ENCODE measurements at regions not wholly inside any gene's neighbourhood (a gene's known extent, or its start where the extent isn't known, plus 50 kb on each side); places are given as distances from the start of the nearest gene placed in this dataset.

DNA sequence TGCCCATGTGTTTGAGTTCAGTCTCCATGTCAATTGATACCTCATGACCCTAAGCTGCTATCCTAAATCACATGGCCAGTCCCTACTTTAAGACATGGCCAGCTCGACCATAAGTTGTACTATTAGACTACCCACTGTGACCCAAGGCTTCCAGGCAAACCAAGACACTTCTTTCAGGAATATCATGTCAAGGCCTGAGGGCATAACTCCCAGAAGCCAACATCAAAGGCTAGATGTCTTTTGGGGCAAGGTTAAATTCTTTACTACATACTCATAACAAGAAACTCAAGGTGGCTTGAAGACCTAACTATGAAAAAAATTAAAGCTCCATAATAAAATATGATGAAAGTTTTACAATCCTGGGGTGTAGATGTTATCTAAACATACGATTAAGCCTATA is 192.9 kb upstream of the PRNP start:
- Histone ChIP-seq H3K4me3 (no peak overlapping the region), H3K36me3 (no peaks in the 10 kb centered on the region), H3K27me3 (no peaks in the 10 kb centered on the region), H3K27ac (no peak overlapping the region), H3K9me3 (no peaks in the 10 kb centered on the region), H3K4me1 (no peaks in the 10 kb centered on the region)
- intact Hi-C loops (cut with DNase I; ENCODE audit: low total_unique reads) (no loop called here), in situ Hi-C loops (cut with MboI; ENCODE audit: low sequenced_read_pairs in 4 of 4) (no loop called here)
- TF ChIP-seq, protein P1, sequence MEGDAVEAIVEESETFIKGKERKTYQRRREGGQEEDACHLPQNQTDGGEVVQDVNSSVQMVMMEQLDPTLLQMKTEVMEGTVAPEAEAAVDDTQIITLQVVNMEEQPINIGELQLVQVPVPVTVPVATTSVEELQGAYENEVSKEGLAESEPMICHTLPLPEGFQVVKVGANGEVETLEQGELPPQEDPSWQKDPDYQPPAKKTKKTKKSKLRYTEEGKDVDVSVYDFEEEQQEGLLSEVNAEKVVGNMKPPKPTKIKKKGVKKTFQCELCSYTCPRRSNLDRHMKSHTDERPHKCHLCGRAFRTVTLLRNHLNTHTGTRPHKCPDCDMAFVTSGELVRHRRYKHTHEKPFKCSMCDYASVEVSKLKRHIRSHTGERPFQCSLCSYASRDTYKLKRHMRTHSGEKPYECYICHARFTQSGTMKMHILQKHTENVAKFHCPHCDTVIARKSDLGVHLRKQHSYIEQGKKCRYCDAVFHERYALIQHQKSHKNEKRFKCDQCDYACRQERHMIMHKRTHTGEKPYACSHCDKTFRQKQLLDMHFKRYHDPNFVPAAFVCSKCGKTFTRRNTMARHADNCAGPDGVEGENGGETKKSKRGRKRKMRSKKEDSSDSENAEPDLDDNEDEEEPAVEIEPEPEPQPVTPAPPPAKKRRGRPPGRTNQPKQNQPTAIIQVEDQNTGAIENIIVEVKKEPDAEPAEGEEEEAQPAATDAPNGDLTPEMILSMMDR (IDR thresholded peaks at IDR 0.05 in 4 of 5, conservative IDR thresholded peaks at IDR 0.05 in 1 of 5): no peak
- no peak for TF ChIP-seq POLR2A (IDR thresholded peaks at IDR 0.05)
- no peak for ATAC-seq
- DNase-seq: no peak

DNA sequence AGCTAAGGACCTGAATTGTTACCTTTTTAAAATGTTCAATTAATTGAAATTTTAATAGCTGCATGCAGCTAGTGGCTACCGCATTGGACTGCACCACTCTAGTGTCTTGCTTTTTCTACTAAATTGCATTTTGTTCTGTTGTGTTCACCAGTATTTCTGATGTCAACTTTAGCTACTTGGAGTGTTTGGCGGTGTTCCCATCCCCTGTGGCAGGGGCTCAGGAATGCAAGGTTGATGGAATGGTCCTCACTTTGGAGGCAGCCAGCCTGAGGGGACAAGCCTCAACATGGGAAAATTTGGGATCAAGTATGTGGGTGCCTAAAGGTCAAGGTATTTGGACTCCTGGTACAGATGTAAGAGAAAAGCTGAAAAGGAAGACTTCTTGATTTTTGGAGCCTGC is 194.6 kb upstream of the PRNP start:
- Histone ChIP-seq H3K4me3 (no peak overlapping the region), H3K36me3 (no peaks in the 10 kb centered on the region), H3K9me3 (no peaks in the 10 kb centered on the region), H3K27me3 (no peaks in the 10 kb centered on the region), H3K4me1 (no peaks in the 10 kb centered on the region), H3K27ac (no peak overlapping the region)
- TF ChIP-seq POLR2A (IDR thresholded peaks at IDR 0.05): no peak
- TF ChIP-seq, protein P1 (IDR thresholded peaks at IDR 0.05 in 4 of 5, conservative IDR thresholded peaks at IDR 0.05 in 1 of 5): no peak
- intact Hi-C loops (cut with DNase I; ENCODE audit: low total_unique reads) (no loop called here), in situ Hi-C loops (cut with MboI; ENCODE audit: low sequenced_read_pairs in 4 of 4) (no loop called here)
- DNase-seq: no peak
- ATAC-seq: no peak

DNA sequence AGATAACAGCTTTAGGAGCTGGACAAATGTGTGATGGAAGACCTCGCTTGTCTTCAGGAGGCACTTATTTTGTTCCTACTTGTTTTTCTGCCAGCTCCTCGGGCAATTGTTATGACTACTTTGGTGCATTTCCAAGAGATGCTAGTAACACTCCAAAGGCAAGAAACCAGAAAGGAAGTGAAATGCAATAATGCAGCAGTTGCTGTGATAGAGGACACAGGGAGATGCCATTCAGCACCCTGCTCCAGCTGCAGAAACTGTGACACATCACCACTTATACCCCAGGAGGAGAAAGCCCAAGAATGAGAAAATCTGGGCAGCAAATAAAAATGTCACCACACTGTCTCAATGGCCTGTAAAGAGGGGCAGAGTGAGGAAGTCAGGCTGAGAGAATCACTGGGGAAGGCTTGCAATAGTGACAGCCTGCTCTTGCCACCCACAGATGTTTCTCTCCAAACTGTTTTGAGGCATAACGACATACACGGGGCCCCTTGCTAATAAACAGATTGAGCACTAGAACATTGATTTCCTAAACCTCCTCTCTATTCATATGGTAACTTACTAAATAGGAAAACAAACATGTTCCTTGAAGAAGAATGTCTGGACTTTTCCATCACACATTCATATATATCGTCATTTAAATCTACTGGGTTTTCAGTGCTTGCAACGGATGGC is 195.5 kb upstream of the PRNP start:
- Histone ChIP-seq H3K27me3 (no peaks in the 10 kb centered on the region), H3K9me3 (no peaks in the 10 kb centered on the region), H3K4me3 (no peak overlapping the region), H3K27ac (no peak overlapping the region), H3K36me3 (no peaks in the 10 kb centered on the region), H3K4me1 (no peaks in the 10 kb centered on the region)
- intact Hi-C loops (cut with DNase I; ENCODE audit: low total_unique reads): no loop called here
- TF ChIP-seq POLR2A (IDR thresholded peaks at IDR 0.05): no peak
- TF ChIP-seq, protein P1 (IDR thresholded peaks at IDR 0.05 in 4 of 5, conservative IDR thresholded peaks at IDR 0.05 in 1 of 5): no peak
- ATAC-seq: no peak
- in situ Hi-C loops (cut with MboI; ENCODE audit: low sequenced_read_pairs in 4 of 4): no loop called here
- no peak for DNase-seq

DNA sequence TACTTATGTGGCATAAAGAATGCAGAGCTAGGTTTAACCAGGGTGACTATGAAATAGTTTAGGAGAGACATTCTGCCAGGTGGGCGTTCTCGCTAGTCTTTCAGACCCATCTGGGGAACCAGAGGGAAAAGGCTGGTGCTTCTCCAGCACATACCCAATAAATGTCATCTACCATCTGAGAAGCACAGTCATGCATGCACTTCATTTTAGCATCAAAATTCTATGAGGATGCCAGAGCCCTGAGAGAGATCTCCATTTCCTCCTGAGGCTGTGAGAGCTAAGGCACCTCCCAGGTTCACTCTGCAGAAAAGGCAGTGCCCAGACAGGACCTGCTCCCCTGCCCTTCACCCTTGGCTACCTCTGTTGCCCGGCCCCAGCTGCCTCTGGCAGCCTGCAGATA is 196.2 kb upstream of the PRNP start:
- TF ChIP-seq POLR2A (IDR thresholded peaks at IDR 0.05): no peak
- TF ChIP-seq, protein P1 (IDR thresholded peaks at IDR 0.05 in 4 of 5, conservative IDR thresholded peaks at IDR 0.05 in 1 of 5): no peak
- Histone ChIP-seq H3K4me3 (no peak overlapping the region), H3K27ac (no peak overlapping the region), H3K9me3 (no peaks in the 10 kb centered on the region), H3K36me3 (no peaks in the 10 kb centered on the region), H3K4me1 (no peaks in the 10 kb centered on the region), H3K27me3 (no peaks in the 10 kb centered on the region)
- intact Hi-C loops (cut with DNase I; ENCODE audit: low total_unique reads): no loop called here
- no peak for DNase-seq
- no peak for ATAC-seq
- in situ Hi-C loops (cut with MboI; ENCODE audit: low sequenced_read_pairs in 4 of 4): no loop called here

All from gastrocnemius medialis (tissue), 4 donors.